Right renal cortex interstitium (tissue), 3 donors: ENCODE measurements at regions not wholly inside any gene's neighbourhood (a gene's known extent, or its start where the extent isn't known, plus 50 kb on each side); places are given as distances from the start of the nearest gene placed in this dataset.

ENCODE experiments used
- DNase-seq, 3 donors: peaks; one replicate each; pipeline ENCODE4 v3.0.0-alpha.2; 2013; ENCODE audit warnings: low read depth in 3 of 3, low spot score in 2 of 3

GRCh38 chr14:98728836-98729235 lies 543.2 kb downstream of the BCL11B start:
- DNase-seq = no peak

GRCh38 chr14:98731286-98731685 lies 540.7 kb downstream of the BCL11B start:
- DNase-seq = no peak

GRCh38 chr14:98731701-98732100 lies 540.3 kb downstream of the BCL11B start:
- DNase-seq = no peak

- no peak for DNase-seq
These were observed 538.5 kb downstream of the BCL11B start for GRCh38 chr14:98733536-98733935.

- no peak for DNase-seq
These were observed 535.2 kb downstream of the BCL11B start for GRCh38 chr14:98736701-98737338.

- no peak for DNase-seq
These were observed 530.5 kb downstream of the BCL11B start for GRCh38 chr14:98741523-98741922.

- DNase-seq = no peak
These were observed 530.0 kb downstream of the BCL11B start for GRCh38 chr14:98742001-98742400.

GRCh38 chr14:98743536-98743935 lies 528.5 kb downstream of the BCL11B start:
- DNase-seq = no peak

GRCh38 chr14:98748966-98749365 lies 523.0 kb downstream of the BCL11B start:
- DNase-seq = no peak

- no peak for DNase-seq
These were observed 520.9 kb downstream of the BCL11B start for GRCh38 chr14:98751110-98751509.

- no peak for DNase-seq
These were observed 519.3 kb downstream of the BCL11B start for GRCh38 chr14:98752660-98753059.

GRCh38 chr14:98754343-98755020 lies 517.5 kb downstream of the BCL11B start:
- no peak for DNase-seq

GRCh38 chr14:98756749-98757148 lies 515.2 kb downstream of the BCL11B start:
- DNase-seq = no peak

- no peak for DNase-seq
These were observed 513.6 kb downstream of the BCL11B start for GRCh38 chr14:98758440-98758839.

GRCh38 chr14:98761993-98762392 lies 510.0 kb downstream of the BCL11B start:
- DNase-seq = no peak

- DNase-seq = no peak
These were observed 505.2 kb downstream of the BCL11B start for GRCh38 chr14:98766818-98767217.

GRCh38 chr14:98769326-98769725 lies 502.7 kb downstream of the BCL11B start:
- DNase-seq = no peak

GRCh38 chr14:98770151-98770550 lies 501.8 kb downstream of the BCL11B start:
- no peak for DNase-seq

- no peak for DNase-seq
These were observed 498.2 kb downstream of the BCL11B start for GRCh38 chr14:98773814-98774213.

- DNase-seq = no peak
These were observed 496.1 kb downstream of the BCL11B start for GRCh38 chr14:98775892-98776291.

GRCh38 chr14:98782062-98782461 lies 489.9 kb downstream of the BCL11B start:
- no peak for DNase-seq

GRCh38 chr14:98785578-98785977 lies 486.4 kb downstream of the BCL11B start:
- DNase-seq = no peak

GRCh38 chr14:98786456-98786855 lies 485.5 kb downstream of the BCL11B start:
- no peak for DNase-seq
